ENCODE measurements at regions not wholly inside any gene's neighbourhood (a gene's known extent, or its start where the extent isn't known, plus 50 kb on each side); places are given as distances from the start of the nearest gene placed in this dataset.

DNA sequence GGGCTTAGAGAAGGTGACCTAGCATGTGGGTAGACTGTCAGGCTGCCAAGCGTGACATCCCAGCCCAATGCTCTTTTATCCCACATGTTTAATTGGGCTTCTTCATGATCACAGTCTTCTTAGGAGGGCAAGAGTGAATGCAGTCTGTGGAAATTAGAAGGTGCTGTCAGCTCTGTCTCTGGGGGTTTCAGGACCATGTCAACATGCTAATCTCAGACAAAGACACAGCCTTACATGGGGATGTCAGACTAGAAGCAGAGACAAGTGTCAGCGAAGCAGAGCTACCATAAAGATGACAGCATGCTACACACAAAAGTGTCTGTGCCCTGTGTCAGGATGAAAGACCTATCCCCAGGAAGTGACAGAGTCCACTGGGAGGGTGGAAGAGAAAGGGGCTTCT lies 120.1 kb upstream of the SLC25A36 start:
- TF ChIP-seq, protein P1, sequence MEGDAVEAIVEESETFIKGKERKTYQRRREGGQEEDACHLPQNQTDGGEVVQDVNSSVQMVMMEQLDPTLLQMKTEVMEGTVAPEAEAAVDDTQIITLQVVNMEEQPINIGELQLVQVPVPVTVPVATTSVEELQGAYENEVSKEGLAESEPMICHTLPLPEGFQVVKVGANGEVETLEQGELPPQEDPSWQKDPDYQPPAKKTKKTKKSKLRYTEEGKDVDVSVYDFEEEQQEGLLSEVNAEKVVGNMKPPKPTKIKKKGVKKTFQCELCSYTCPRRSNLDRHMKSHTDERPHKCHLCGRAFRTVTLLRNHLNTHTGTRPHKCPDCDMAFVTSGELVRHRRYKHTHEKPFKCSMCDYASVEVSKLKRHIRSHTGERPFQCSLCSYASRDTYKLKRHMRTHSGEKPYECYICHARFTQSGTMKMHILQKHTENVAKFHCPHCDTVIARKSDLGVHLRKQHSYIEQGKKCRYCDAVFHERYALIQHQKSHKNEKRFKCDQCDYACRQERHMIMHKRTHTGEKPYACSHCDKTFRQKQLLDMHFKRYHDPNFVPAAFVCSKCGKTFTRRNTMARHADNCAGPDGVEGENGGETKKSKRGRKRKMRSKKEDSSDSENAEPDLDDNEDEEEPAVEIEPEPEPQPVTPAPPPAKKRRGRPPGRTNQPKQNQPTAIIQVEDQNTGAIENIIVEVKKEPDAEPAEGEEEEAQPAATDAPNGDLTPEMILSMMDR (IDR thresholded peaks at IDR 0.05; ENCODE audit: control extremely low read depth, extremely low read depth): no peak
- Histone ChIP-seq H3K4me3 (no peak overlapping the region), H3K27ac (ENCODE audit: low read depth in 1 of 2, low read length in 1 of 2) (no peak overlapping the region), H3K9ac (ENCODE audit: insufficient read depth in 1 of 2, low read length in 2 of 2) (no peak overlapping the region), H3K27me3 (ENCODE audit: control insufficient read depth in 3 of 3, insufficient read depth in 3 of 3, low read length in 2 of 3) (no peaks in the 10 kb centered on the region), H3K9me3 (ENCODE audit: control insufficient read depth in 4 of 4, insufficient read depth in 3 of 4, low read length in 3 of 4) (no peaks in the 10 kb centered on the region), H3K4me1 (ENCODE audit: control insufficient read depth in 5 of 5, insufficient read depth in 5 of 5, low read length in 5 of 5) (peaks cover 0 to 2% (median 0%) of the 10 kb centered on the region in 5 donors), H3K36me3 (ENCODE audit: control insufficient read depth in 4 of 4, insufficient read depth in 4 of 4, low read length in 4 of 4) (no peaks in the 10 kb centered on the region)
- no peak for ATAC-seq (ENCODE audit: insufficient read depth, low FRiP score)
- DNase-seq: no peak
- WGBS, 2 donors: 87% methylated on average over 2 of the region's 2 CpGs

GRCh38 chr3:140822401-140823047 lies 119.1 kb upstream of the SLC25A36 start:
- Histone ChIP-seq H3K36me3 (ENCODE audit: control insufficient read depth in 4 of 4, insufficient read depth in 4 of 4, low read length in 4 of 4) (no peaks in the 10 kb centered on the region), H3K27ac (ENCODE audit: low read depth in 1 of 2, low read length in 1 of 2) (no peak overlapping the region), H3K9ac (ENCODE audit: insufficient read depth in 1 of 2, low read length in 2 of 2) (no peak overlapping the region), H3K4me3 (no peak overlapping the region), H3K27me3 (ENCODE audit: control insufficient read depth in 3 of 3, insufficient read depth in 3 of 3, low read length in 2 of 3) (no peaks in the 10 kb centered on the region), H3K4me1 (ENCODE audit: control insufficient read depth in 5 of 5, insufficient read depth in 5 of 5, low read length in 5 of 5) (peaks cover 0 to 3% (median 0%) of the 10 kb centered on the region in 5 donors), H3K9me3 (ENCODE audit: control insufficient read depth in 4 of 4, insufficient read depth in 3 of 4, low read length in 3 of 4) (no peaks in the 10 kb centered on the region)
- ATAC-seq (ENCODE audit: insufficient read depth, low FRiP score) (no peak), DNase-seq (peak in 1 of 3 donors; percentile 11)
- TF ChIP-seq, protein P1 (IDR thresholded peaks at IDR 0.05; ENCODE audit: control extremely low read depth, extremely low read depth): no peak
- 39 to 47% methylated on average over 3 of the region's 3 CpGs for WGBS, 2 donors

DNA sequence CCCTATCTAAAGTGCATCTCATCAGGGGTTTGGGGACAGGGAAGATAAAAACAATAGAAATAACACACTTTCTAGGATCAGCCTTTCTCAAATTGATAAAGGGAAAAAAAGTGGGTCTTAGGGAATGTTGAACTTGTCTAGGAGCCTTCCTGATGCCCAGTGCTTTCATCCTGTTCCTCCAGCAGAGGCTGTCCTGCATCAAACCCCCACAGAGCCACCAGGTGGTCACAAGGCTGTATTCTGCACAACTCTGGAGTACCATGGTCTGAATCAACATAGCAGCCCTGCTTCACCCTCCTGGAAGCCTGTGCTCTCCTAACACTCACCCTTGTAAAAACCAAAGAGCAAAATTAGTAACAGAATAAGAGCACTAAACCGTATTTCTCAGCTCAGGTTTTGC lies 118.5 kb upstream of the SLC25A36 start:
- H3K4me1 ChIP-seq (ENCODE audit: control insufficient read depth in 5 of 5, insufficient read depth in 5 of 5, low read length in 5 of 5): peaks cover 0 to 3% (median 0%) of the 10 kb centered on the region in 5 donors
- TF ChIP-seq, protein P1 (IDR thresholded peaks at IDR 0.05; ENCODE audit: control extremely low read depth, extremely low read depth): no peak
- H3K27ac ChIP-seq (ENCODE audit: low read depth in 1 of 2, low read length in 1 of 2): no peak overlapping the region
- no peaks in the 10 kb centered on the region for H3K27me3 ChIP-seq (ENCODE audit: control insufficient read depth in 3 of 3, insufficient read depth in 3 of 3, low read length in 2 of 3)
- no peak overlapping the region for H3K9ac ChIP-seq (ENCODE audit: insufficient read depth in 1 of 2, low read length in 2 of 2)
- ATAC-seq (ENCODE audit: insufficient read depth, low FRiP score) (no peak), DNase-seq (no peak)
- WGBS, 2 donors: 82 to 93% methylated on average over 1 of the region's 1 CpG
- H3K36me3 ChIP-seq (ENCODE audit: control insufficient read depth in 4 of 4, insufficient read depth in 4 of 4, low read length in 4 of 4): no peaks in the 10 kb centered on the region
- H3K9me3 ChIP-seq (ENCODE audit: control insufficient read depth in 4 of 4, insufficient read depth in 3 of 4, low read length in 3 of 4): no peaks in the 10 kb centered on the region
- no peak overlapping the region for H3K4me3 ChIP-seq

- H3K4me1 ChIP-seq (ENCODE audit: control insufficient read depth in 5 of 5, insufficient read depth in 5 of 5, low read length in 5 of 5): peaks cover 0 to 3% (median 0%) of the 10 kb centered on the region in 5 donors
- peaks cover 0 to 2% (median 0%) of the 10 kb centered on the region in 4 donors for H3K9me3 ChIP-seq (ENCODE audit: control insufficient read depth in 4 of 4, insufficient read depth in 3 of 4, low read length in 3 of 4)
- TF ChIP-seq, protein P1 (IDR thresholded peaks at IDR 0.05; ENCODE audit: control extremely low read depth, extremely low read depth): no peak
- H3K27ac ChIP-seq (ENCODE audit: low read depth in 1 of 2, low read length in 1 of 2): no peak overlapping the region
- ATAC-seq (ENCODE audit: insufficient read depth, low FRiP score) (no peak), DNase-seq (no peak)
- no peak overlapping the region for H3K4me3 ChIP-seq
- WGBS, 2 donors: 61 to 72% methylated on average over 1 of the region's 1 CpG
- H3K9ac ChIP-seq (ENCODE audit: insufficient read depth in 1 of 2, low read length in 2 of 2): no peak overlapping the region
- H3K36me3 ChIP-seq (ENCODE audit: control insufficient read depth in 4 of 4, insufficient read depth in 4 of 4, low read length in 4 of 4): no peaks in the 10 kb centered on the region
- no peaks in the 10 kb centered on the region for H3K27me3 ChIP-seq (ENCODE audit: control insufficient read depth in 3 of 3, insufficient read depth in 3 of 3, low read length in 2 of 3)
Observed at GRCh38 chr3:140827894-140828293, 113.7 kb upstream of the SLC25A36 start.
